C4-2B (cell line): ENCODE measurements at regions not wholly inside any gene's neighbourhood (a gene's known extent, or its start where the extent isn't known, plus 50 kb on each side); places are given as distances from the start of the nearest gene placed in this dataset.

Experiments
- H3K27ac ChIP-seq: fragments of 450-650 bp; 2 replicates; pipeline ENCODE4 v1.5.1; 2017
- CTCF ChIP-seq: fragments of 450-650 bp; conservative IDR thresholded peaks from 2 replicates; pipeline ENCODE4 v1.5.1; 2017; ENCODE audit warnings: mild to moderate bottlenecking
- ZFX ChIP-seq: fragments of 450-650 bp; IDR thresholded peaks from 2 replicates; pipeline ENCODE4 v1.6.1; 2017

GRCh38 chr18:2391470-2391869, 179.8 kb downstream of the METTL4 start:
- no peak for TF ChIP-seq CTCF
- TF ChIP-seq ZFX = no peak
- no peak overlapping the region for H3K27ac ChIP-seq

GRCh38 chr18:2392446-2392845, 178.9 kb downstream of the METTL4 start:
- no peak for TF ChIP-seq ZFX
- no peak for TF ChIP-seq CTCF
- H3K27ac ChIP-seq = no peak overlapping the region

- H3K27ac ChIP-seq = no peak overlapping the region
- TF ChIP-seq CTCF (no peak), ZFX (no peak)
Measured at GRCh38 chr18:2394684-2395083, 176.6 kb downstream of the METTL4 start.

- TF ChIP-seq CTCF (no peak), ZFX (no peak)
- H3K27ac ChIP-seq = no peak overlapping the region
Measured at GRCh38 chr18:2395427-2396161, 175.7 kb downstream of the METTL4 start.

GRCh38 chr18:2396162-2396505, 175.2 kb downstream of the METTL4 start:
- no peak for TF ChIP-seq CTCF
- TF ChIP-seq ZFX = no peak
- no peak overlapping the region for H3K27ac ChIP-seq

- H3K27ac ChIP-seq = no peak overlapping the region
- TF ChIP-seq ZFX = no peak
- no peak for TF ChIP-seq CTCF
Measured at GRCh38 chr18:2400701-2401196, 170.6 kb downstream of the METTL4 start.

GRCh38 chr18:2402084-2402483, 169.2 kb downstream of the METTL4 start:
- H3K27ac ChIP-seq = no peak overlapping the region
- TF ChIP-seq CTCF (no peak), ZFX (no peak)
